HK-2 (cell line): ENCODE measurements at regions not wholly inside any gene's neighbourhood (a gene's known extent, or its start where the extent isn't known, plus 50 kb on each side); places are given as distances from the start of the nearest gene placed in this dataset.
"Not testable (repeated sequence)": the region's sequence is repeated elsewhere in the genome, so short reads cannot be mapped to it uniquely, and the experiment has no call there.

Experiments used
- DNase-seq: peaks from one replicate; pipeline ENCODE4 v3.0.0-alpha.2; 2018; ENCODE audit not compliant: unreplicated experiment

DNA sequence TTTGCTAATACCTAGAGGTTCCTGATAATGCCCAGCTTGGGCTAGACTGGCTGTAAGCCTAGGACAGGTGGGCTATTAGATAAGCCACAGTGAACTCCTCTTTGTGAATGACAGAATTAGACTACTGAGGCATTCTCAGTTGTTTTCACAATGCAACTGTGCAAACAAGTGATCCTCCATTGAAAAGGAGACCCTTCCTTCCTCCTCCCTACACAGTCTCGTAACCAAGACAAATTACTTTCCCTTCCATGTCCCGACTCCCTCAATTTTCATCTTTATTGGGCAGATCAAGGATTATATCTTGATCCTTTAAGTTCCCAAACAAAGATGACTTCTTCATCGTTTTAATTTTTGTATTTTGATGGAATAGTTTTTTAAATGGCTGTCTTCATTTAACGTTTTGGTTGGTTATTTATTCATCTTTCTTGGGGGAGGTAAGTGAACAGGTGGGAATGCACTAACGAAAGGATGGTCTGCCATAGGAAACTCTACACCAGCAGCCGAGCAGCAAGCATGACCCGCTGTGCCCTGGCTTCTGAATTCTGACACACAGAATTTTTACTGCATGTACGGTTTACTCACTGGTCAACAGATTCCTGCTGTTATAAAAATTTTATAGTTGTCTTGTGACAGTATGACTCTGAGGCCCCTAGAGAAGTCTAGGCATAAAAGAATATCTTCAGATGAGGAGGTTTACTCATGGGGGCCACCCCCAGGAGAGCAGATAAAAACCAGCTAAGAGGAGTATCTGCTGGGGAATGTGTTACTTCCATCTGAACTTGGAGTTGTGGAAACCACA is 137.5 kb upstream of the TUT7 start:
- DNase-seq: no peak

DNA sequence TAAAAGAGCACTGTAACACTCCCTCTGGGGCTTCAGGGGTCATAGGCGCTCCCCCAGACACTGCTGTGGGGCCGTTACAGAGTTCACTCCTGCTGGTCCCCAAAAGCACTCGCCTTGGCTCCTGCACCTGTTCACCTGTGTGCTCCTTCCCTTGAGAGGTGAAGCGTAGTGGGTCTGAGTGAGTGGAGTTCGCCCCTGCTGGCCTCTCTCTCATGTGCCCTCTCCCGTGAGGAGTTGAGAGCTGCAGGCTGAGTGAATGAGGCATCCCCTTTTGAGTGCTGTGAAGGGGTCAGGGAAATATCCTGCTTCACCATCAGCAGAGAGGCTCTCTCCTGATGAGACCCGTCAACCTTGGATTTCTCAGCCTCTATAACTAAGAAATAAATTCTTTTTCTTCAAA is 134.6 kb upstream of the TUT7 start:
- no peak for DNase-seq

DNA sequence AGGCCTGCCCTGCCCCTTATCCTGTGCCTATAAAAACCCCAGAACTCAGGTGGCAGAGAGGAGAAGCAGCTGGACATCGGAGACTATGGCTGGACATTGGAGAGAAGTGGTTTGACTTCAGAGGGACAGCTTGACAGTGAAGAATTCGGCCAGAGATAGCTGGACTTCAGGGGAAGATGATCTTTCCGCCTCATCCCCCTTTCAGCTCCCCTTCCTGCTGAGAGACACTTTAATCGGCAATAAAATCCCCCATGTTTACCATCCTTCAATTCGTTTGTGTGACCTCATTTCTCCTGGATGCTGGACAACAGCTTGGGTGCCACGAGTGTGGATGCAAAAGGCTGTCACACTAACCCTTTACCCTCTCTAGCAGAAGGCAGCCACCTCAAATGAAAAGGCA is 134.1 kb upstream of the TUT7 start:
- DNase-seq: no peak

DNA sequence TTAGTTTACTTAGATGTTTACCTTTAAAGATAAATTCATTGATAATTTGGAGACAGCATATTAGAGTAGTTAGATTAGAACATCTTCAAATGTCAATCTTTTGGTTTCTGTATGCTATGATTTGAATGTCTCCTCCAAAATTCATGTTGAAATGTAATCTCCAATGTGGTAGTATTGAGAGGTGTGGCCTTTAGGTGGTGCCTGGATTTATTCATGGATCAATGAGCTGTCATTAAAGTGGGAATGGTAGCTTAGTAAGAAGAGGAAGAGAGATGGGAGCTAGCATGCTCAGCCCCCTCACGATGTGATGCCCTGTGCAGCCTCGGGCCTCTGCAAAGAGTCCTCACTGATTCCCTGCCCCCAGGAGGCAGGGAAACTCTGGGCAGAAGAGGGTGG is 133.6 kb upstream of the TUT7 start:
- DNase-seq: no peak

DNA sequence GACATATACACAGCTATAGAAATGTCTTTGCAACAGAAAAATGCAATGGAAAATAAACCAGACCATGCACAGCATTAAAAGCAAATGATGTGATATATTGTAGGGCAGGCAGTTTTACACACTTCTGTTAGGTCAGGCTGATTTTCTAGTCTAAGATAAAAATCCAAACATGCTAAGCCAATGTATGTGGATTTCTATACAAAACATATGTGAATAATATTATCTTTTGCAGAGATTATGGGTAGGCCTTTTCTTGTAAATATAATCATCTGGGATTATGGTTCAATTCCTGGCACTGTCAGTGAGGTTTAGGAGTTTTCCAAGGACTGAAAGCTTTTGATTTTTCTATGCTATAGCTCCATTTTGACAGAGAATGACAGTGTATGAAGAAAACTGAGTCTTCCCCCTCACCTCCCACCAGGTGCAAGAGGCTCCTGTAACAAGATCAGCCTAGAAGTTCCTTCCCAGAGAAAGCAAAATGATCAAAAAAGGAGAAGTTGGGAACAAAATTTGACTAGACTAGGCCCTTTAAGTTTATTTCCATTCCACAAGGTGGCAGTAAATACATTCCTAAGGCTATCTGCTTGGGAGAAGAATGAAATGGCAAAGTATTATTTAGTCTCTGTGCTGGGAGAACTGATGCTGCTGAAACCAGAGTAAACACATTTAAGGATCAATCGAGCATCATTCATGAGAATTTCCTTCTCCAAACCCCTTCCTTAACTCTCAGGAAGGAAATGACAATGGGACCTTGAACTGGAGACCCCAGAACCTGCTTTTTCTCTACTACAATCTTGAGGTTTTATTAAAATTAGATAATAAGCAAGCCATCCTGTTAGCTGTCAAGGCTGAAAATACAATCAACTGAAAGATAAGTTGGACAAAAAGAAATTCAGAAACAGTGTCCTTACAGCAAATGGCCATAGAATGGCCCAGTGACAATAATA is 133.0 kb upstream of the TUT7 start:
- DNase-seq: no peak

DNA sequence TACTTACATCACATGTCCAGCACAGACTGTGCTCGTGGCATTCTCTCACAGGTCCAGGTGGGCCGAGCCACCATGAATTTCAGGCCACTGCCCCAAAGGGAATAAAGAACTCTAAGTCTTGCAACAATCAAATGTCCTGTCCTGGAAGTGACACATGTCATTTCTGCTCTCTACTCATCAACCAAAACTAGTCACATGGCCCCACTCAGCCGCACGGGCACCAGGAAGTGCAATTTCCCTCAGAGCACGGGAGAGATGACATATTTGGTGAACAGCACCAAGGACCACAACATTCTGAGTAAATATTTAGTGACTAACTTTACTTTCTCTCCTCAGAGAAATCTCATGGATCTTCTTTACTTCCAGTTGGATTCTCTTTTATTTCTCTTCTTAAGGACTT is 131.1 kb upstream of the TUT7 start:
- DNase-seq: peak; percentile 16

DNA sequence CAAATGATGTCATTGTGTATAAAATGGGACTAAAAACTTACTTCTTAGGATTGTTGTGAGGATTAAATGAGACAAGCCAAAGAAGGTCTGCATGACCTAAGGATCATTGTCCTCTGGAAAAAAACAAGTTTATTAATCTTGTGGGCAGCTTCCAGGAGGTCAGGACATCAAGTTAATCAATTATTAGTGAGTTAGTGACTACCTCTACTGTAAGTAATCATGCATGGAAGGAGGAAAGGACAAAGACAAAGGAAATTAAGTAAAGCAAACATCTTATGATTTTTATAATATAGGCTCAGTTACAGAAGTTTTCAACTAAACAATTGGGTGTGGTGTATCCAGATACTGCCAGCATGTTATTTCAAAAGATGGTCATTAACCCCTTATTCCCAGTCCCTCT is 129.3 kb upstream of the TUT7 start:
- DNase-seq: no peak

DNA sequence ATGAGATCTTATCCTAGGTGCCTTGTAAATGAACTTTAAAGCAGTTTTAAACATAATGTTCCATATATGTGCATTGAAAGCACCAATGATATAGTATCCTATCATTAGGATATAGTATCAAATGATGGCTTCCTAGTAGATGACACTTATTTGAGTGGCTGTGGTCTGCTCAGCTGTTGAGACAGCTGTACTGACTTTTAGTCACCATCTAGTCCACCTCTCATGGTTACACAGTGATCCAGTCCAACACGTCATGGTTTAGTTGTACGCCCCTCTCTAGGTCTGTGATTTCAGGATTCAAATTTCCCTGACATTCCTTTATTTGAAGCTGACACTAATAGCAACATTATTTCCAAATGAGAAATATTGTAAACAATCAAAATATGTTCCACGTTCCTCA is 127.3 kb upstream of the TUT7 start:
- DNase-seq: no peak

DNA sequence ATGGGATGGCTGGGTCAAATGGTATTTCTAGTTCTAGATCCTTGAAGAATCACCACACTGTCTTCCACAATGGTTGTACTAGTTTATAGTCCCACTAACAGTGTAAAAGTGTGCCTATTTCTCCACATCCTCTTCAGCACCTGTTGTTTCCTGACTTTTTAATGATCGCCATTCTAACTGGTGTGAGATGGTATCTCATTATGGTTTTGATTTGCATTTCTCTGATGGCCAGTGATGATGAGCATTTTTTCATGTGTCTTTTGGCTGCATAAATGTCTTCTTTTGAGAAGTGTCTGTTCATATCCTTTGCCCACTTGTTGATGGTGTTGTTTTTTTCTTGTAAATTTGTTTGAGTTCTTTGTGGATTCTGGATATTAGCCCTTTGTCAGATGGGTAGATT is 121.0 kb upstream of the TUT7 start:
- DNase-seq: not testable (repeated sequence)

DNA sequence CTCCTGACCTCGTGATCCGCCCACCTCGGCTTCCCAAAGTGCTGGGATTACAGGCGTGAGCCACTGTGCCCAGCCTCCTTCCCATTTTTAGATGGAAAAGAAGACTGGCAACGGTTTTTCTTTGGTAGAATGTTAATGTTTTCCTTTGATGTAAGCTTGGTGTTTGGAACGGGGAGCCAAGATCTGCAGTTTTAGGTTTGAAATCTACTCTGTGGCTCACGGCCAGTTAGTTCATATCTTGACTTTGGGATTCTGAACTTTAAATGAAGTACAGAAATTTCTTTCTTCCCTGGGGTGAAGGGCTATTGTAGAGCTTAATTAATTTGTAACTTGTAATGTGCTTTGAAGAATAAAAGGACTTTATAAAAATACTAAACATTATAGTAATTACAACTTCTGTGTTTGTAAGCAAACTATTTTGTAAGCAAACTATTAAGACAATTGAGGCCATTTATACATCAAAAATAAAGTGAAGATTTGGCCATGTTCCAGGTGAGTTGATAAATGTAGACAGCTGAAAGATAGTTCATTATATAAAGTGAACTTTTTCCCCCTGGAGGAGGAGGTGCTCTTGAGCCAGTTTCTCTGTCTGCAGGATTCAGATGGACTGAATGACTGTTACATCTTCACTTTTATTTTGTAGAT is 117.1 kb upstream of the TUT7 start:
- DNase-seq: no peak

DNA sequence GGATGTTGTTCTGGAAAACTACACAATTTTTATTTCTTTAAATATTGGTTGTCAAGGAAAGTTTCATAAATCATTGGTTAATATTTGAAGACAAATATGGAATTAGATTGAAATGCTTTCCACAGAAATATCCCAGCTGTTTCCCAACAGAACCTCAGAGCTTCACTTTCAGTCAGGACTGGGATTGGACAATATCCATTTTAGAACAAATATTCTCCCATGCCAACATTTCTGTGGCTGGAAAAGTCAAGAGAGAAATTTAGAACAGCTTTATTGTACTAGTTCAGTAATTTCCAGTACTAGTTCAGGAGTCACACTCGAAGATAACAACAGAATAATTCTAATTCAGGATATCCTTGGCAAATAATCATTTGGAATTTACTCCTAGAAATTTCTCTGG is 116.1 kb upstream of the TUT7 start:
- DNase-seq: no peak

DNA sequence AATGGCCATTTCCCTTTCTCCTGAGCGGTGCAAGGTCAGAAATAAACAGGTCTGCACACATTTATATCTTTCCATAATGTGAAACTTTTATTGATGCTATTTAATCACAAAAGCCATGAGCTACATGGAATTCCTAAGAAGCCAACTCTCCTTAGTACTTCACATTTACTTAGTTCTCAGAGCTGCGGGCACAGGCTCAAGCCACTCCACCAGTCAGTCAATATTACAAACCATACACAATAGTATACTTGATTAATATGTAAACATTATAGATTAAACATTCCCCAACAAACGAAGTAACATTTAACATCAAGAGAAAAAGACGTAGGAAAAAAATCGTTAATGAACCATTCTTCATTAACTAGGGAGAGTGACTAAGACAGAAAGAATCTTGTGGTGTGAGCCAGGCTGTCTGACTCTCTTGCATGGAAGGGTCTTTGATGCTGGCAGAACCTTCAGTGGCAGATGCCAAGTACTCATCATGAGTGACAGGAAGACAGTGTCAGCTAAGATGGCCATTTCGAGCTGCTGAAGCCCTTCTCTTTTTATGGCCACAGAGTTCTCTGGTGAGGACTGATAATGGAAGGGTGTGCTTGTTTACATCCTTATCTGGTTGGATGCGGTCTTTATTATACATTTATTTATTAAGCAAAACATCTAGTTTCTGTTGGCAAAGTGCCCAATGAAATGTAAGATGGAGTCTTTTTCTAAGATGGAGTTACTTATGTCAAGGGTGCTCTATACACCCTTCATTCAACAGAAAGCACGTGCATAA is 115.5 kb upstream of the TUT7 start:
- no peak for DNase-seq

DNA sequence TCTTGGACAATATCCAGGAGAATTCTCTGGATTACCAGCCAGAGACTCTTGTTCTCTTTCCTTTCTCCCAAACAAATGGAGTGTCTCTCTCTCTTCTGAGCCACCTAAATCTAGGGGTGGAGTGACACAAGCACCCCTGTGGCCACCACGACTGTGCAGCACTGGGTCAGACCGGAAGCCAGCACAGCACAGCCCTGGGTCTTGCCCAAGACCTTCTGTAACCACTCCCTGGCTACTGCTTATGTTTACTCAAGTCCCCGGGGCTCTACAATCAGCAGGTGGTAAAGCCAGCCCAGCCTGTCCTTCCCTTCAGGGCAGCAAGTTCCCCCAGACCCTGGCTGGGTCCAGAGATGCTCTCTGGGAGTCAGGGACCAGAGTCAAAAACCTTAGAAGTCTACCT is 110.0 kb upstream of the TUT7 start:
- no peak for DNase-seq

DNA sequence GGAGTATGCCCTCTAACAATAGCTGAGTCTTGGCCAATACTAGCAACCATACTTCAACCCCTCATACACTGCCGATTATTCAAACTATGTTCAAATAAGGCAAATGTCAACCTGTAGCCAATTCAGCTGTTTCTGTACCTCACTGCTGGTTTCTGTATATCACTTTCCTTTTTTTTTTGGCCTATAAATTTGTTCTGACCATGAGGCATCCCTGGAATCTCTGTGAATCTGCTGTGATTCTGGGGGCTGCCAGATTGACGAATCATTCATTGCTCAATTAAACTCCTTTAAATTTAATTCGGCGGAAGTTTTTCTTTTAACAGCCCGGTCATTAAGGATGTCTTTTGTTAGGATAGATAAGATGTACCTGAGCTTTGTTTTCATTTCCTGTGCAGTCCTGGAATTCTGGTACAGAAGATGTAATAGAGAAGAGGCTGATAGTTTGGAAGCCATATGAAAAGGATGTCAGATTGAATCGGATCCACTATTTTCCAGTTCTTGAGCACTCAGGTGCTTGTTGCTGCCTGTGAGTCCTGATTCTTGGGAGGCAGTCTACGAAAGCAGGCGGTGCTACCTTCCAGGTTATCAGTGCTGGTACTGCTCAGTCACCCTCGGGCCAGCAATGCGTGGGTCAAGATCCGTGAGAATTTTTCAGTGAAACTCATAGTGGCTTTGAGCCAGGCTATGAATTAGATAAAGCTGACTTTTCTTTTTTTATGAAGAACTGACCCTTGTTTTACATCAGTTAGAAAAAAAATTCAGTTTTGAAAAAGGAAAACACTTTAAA is 106.2 kb upstream of the TUT7 start:
- DNase-seq: no peak

DNA sequence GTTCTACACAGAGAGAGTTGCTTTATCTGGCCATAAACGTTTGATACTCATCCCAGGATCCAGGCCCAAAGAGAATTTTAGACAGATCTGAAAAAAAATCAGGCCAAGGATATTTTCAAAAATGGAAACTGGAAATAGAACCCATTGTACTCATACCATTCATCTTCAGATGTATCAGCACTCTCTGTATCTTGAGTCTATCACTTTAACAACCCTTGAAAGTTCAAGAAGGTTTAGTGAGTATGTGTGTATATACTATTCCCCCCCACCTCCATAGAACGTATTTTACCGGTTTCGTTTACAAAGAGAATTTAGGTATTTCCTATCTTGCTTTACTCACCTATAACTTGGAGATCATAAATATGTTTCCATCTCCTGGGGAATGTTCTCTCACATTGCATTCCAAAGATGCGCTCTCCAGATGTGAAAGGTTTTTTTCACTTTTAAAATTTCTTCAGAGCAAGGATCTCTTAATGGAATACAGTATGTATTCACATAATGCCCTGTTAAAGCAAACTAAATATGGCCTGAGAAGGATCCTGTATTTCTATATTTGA is 105.5 kb upstream of the TUT7 start:
- no peak for DNase-seq

DNA sequence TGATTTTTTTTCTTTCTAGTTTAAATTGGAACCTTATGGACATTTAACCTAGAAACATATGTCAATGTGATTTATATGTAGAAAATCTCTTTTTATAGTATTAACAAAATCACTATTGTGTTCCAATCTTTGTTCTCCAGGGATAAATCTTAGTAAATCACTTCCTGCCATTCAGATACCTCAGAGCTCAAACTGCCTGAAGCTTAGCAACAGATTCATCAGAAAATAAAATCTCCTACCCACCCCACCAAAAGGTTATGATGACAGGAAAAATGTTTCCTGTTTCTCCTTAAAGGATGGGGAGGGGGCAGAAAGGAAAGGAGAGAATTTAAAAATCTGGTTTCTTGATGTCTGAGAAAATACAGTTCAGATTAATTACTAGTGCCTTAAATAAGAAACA is 105.0 kb upstream of the TUT7 start:
- no peak for DNase-seq

DNA sequence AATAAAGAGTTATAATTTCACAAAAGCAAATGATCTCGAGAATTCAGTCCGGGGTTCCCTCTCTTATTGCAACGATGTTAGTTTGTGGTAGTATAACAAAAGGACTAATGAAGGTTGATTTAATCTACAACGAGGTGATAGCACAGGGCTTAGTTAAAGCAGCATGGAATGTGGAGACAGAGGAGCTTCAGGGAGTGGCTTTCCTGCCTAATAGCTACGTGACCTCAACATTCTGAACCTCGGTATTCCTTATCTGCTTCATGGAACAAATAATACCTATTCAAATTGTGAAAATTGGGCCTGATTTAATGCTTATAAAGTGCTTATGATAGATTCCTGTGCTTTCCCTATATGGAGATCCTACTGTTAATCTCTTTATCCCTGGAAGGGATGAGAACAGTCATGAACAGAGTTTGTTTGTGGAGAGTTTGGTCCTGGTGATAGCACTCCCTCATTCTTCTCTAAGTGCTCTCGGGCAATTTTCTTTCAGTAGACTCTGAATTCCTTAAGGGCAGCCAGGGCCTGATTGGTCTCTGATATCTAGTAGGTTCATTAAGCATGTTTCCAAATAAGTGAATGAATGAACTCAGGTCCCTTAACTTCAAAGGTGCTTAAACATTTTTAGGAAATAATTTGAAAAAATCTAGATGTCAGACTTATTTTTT is 104.1 kb upstream of the TUT7 start:
- no peak for DNase-seq

DNA sequence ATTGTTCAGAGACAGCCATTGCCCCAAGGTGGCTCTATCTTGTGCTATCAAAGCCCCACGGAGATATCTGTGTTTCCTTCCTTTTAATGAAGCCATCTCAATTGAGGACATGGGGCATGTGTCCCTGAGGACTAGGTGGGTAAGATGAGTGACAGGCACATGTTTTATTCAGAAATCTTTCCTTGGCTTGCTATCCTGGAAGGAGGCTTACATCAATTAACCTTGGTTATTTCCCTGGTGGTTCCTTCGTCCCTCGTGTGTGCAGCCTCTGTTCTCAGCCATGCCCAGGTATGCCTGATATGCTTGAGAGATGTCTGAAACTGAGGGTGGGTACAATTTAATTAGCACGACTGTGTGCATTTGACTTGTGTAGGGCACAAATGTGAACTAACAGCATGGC is 102.2 kb upstream of the TUT7 start:
- DNase-seq: no peak

DNA sequence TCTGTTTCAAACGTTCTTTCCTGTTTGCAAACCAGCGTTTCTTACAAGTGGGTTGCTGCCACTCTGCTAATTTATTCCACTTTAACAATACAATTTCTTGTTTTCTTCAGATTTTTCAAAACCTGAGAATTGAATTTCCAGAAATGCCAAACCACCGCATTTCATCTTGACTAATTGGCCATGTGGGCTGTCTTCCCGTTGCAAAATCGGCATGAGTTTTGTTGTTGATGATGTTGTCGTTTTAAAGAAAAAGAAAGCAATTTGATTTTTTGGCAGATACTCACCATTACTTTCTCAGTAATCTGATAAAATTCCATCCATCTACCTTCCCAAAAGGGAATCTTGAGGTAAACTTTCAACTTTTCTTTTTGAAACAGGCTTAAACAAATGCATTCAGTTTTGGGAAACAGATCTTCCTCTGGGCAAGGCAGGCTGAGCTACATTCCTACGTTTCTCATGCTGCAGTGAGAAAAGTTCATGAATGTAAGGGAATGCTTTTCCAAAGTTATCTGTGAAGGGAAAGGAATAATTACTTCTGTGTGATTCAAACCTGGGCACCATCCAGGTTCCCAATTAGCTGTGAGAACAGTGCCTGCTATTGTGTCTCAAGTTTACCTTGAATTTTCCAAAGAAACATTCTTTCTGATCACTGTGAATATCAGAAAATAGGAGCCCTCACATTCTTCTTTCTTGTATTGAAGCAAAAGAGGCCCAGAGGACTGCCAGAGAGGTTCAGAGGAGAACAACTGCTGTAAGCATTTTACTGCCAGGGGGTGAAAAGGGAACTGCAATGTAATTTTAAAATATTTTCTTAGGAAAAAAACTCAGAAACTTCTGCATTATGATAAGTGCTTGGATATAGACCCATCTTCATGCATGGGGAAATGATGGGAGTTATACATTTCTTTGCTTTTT is 100.7 kb upstream of the TUT7 start:
- no peak for DNase-seq
